ENCODE measurements at regions not wholly inside any gene's neighbourhood (a gene's known extent, or its start where the extent isn't known, plus 50 kb on each side); places are given as distances from the start of the nearest gene placed in this dataset.

GRCh38 chr12:76237086-76237701 is 111.0 kb downstream of the BBS10 start:
- Mint-ChIP-seq H3K9me3 (ENCODE audit: unreplicated experiment) (peaks cover 2% of the 10 kb centered on the region), H3K27ac (ENCODE audit: unreplicated experiment) (no peak overlapping the region), H3K36me3 (ENCODE audit: unreplicated experiment) (peaks cover 6% of the 10 kb centered on the region), H3K4me1 (ENCODE audit: low read depth, unreplicated experiment) (no peaks in the 10 kb centered on the region), H3K4me3 (ENCODE audit: unreplicated experiment) (no peak overlapping the region), H3K27me3 (ENCODE audit: unreplicated experiment) (no peaks in the 10 kb centered on the region)
- TF ChIP-seq, protein P1, sequence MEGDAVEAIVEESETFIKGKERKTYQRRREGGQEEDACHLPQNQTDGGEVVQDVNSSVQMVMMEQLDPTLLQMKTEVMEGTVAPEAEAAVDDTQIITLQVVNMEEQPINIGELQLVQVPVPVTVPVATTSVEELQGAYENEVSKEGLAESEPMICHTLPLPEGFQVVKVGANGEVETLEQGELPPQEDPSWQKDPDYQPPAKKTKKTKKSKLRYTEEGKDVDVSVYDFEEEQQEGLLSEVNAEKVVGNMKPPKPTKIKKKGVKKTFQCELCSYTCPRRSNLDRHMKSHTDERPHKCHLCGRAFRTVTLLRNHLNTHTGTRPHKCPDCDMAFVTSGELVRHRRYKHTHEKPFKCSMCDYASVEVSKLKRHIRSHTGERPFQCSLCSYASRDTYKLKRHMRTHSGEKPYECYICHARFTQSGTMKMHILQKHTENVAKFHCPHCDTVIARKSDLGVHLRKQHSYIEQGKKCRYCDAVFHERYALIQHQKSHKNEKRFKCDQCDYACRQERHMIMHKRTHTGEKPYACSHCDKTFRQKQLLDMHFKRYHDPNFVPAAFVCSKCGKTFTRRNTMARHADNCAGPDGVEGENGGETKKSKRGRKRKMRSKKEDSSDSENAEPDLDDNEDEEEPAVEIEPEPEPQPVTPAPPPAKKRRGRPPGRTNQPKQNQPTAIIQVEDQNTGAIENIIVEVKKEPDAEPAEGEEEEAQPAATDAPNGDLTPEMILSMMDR (IDR thresholded peaks at IDR 0.05; ENCODE audit: partially characterized antibody, unreplicated experiment) = no peak
- DNase-seq = no peak

DNA sequence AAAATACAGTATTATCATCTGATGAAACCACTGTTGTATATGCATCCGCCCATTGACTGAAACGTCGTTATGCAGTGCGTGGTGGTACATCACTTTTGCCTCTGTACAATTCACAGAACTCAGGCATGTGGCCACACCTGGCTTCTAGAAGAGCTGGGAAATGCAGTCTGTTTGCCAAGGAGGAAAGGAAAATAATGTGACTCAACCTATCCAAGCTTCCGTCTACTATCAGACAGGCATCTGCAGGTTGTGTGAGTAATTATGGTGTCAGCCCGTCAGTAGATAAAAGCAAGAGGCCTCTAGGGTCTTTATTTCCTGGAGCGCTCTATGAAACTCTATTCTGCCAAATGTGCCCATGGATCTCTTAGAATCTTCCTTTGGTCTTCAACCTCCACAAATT is 111.6 kb downstream of the BBS10 start:
- Mint-ChIP-seq H3K27ac (ENCODE audit: unreplicated experiment) (no peak overlapping the region), H3K4me3 (ENCODE audit: unreplicated experiment) (no peak overlapping the region)
- no peak for DNase-seq

GRCh38 chr12:76234741-76235140 is 113.5 kb downstream of the BBS10 start:
- peaks cover 2% of the 10 kb centered on the region for H3K9me3 Mint-ChIP-seq (ENCODE audit: unreplicated experiment)
- no peaks in the 10 kb centered on the region for H3K27me3 Mint-ChIP-seq (ENCODE audit: unreplicated experiment)
- H3K36me3 Mint-ChIP-seq (ENCODE audit: unreplicated experiment) = no peaks in the 10 kb centered on the region
- TF ChIP-seq, protein P1 (IDR thresholded peaks at IDR 0.05; ENCODE audit: partially characterized antibody, unreplicated experiment) = no peak
- H3K27ac Mint-ChIP-seq (ENCODE audit: unreplicated experiment) = no peak overlapping the region
- no peaks in the 10 kb centered on the region for H3K4me1 Mint-ChIP-seq (ENCODE audit: low read depth, unreplicated experiment)
- no peak for DNase-seq
- no peak overlapping the region for H3K4me3 Mint-ChIP-seq (ENCODE audit: unreplicated experiment)

More for the DNA sequence above, 111.6 kb downstream of the BBS10 start:
- H3K4me1 Mint-ChIP-seq (ENCODE audit: low read depth, unreplicated experiment) = no peaks in the 10 kb centered on the region
- H3K36me3 Mint-ChIP-seq (ENCODE audit: unreplicated experiment) = peaks cover 6% of the 10 kb centered on the region
- TF ChIP-seq, protein P1 (IDR thresholded peaks at IDR 0.05; ENCODE audit: partially characterized antibody, unreplicated experiment) = no peak
- H3K27me3 Mint-ChIP-seq (ENCODE audit: unreplicated experiment) = no peaks in the 10 kb centered on the region
- H3K9me3 Mint-ChIP-seq (ENCODE audit: unreplicated experiment) = peaks cover 2% of the 10 kb centered on the region

DNA sequence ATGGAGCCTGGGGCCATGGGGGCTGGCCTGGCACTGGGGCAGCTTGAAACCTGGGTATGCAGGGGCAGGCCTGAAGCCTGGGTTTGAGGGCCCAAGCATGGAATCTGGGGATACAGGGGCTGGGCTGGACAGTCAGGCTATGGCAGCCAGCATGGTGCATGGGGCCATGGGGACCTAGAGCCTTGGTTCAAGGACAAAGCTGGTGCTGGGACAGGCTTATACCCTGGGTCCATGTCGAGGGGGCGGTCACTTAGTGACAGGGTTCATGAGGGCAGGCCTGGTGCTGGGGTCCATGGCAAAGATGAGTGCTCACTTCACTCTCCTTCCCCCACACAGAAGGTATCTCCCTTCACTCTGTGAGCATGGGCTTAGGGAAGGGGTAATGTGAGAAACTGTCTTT is 116.2 kb downstream of the BBS10 start:
- H3K4me1 Mint-ChIP-seq (ENCODE audit: low read depth, unreplicated experiment) = no peaks in the 10 kb centered on the region
- H3K27ac Mint-ChIP-seq (ENCODE audit: unreplicated experiment) = no peak overlapping the region
- no peaks in the 10 kb centered on the region for H3K27me3 Mint-ChIP-seq (ENCODE audit: unreplicated experiment)
- TF ChIP-seq, protein P1 (IDR thresholded peaks at IDR 0.05; ENCODE audit: partially characterized antibody, unreplicated experiment) = no peak
- no peaks in the 10 kb centered on the region for H3K36me3 Mint-ChIP-seq (ENCODE audit: unreplicated experiment)
- no peaks in the 10 kb centered on the region for H3K9me3 Mint-ChIP-seq (ENCODE audit: unreplicated experiment)
- H3K4me3 Mint-ChIP-seq (ENCODE audit: unreplicated experiment) = no peak overlapping the region
- DNase-seq = no peak

DNA sequence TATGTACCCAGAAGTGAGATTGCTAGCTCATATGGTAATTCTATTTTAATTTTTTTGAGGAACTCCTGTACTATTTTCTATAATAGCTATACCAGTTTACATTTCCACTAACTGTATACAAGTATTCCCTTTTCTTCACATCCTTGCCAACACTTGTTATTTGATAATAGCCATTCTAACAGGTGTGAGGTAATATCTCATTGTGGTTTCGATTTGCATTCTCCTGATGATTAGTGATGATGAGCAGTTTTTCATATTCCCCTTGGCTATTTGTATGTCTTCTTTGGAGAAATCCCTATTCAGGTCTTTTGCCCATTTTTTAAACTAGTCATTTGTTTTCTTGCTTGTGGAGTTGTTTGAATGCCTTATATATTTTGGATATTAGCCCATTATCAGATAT is 121.3 kb downstream of the BBS10 start:
- no peaks in the 10 kb centered on the region for H3K36me3 Mint-ChIP-seq (ENCODE audit: unreplicated experiment)
- H3K27me3 Mint-ChIP-seq (ENCODE audit: unreplicated experiment) = peaks cover 3% of the 10 kb centered on the region
- DNase-seq = no peak
- H3K27ac Mint-ChIP-seq (ENCODE audit: unreplicated experiment) = no peak overlapping the region
- H3K4me1 Mint-ChIP-seq (ENCODE audit: low read depth, unreplicated experiment) = no peaks in the 10 kb centered on the region
- H3K4me3 Mint-ChIP-seq (ENCODE audit: unreplicated experiment) = no peak overlapping the region
- H3K9me3 Mint-ChIP-seq (ENCODE audit: unreplicated experiment) = no peaks in the 10 kb centered on the region
- TF ChIP-seq, protein P1 (IDR thresholded peaks at IDR 0.05; ENCODE audit: partially characterized antibody, unreplicated experiment) = no peak
